ENCODE measurements at regions not wholly inside any gene's neighbourhood (a gene's known extent, or its start where the extent isn't known, plus 50 kb on each side); places are given as distances from the start of the nearest gene placed in this dataset.
"Not testable (repeated sequence)": the region's sequence is repeated elsewhere in the genome, so short reads cannot be mapped to it uniquely, and the experiment has no call there.

DNA sequence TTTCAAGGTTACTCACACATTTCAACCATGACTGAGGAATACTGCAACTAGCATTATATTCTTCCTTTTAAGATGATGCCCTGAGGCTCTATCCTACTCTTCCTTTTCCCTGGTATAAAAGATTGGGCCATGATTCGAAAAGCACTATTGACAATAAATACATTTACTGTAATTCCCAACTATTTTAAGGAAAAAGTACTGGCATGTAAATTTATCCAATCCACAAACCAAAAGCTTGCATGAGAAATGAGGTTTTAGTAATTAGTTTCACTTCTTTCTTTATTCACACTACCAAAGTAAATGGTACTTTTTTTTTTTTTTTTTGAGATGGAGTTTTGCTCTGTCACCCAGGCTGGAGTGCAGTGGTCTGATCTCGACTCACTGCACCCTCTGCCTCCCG lies 310.2 kb downstream of the LRRC3B start:
- no peaks in the 10 kb centered on the region for H4K20me1 ChIP-seq (ENCODE audit: insufficient read depth, low read length)
- no peak overlapping the region for H3K18ac ChIP-seq (ENCODE audit: low read depth, low read length)
- DNase-seq, result no peak
- no peak overlapping the region for H3K14ac ChIP-seq (replicated peaks; ENCODE audit: low read depth, low read length)
- ATAC-seq (ENCODE audit: low read depth), result no peak
- no peak overlapping the region for H3K4me2 ChIP-seq (ENCODE audit: low read depth, low read length)
- no peak overlapping the region for H4K8ac ChIP-seq (ENCODE audit: low read depth in 2 of 2, low read length in 2 of 2)
- no peaks in the 10 kb centered on the region for H3K36me3 ChIP-seq (ENCODE audit: control insufficient read depth, insufficient read depth, low read length)
- H3K79me1 ChIP-seq (ENCODE audit: low read depth in 1 of 2, low read length in 2 of 2), result no peaks in the 10 kb centered on the region
- H3K4me3 ChIP-seq (ENCODE audit: insufficient read depth, low read depth, low read length), result no peak overlapping the region
- no peak overlapping the region for H2AK9ac ChIP-seq (replicated peaks; ENCODE audit: low read depth, low read length, poor library complexity)
- H2BK5ac ChIP-seq (ENCODE audit: low read depth, low read length, poor library complexity, severe bottlenecking), result no peak overlapping the region
- H3K27me3 ChIP-seq (ENCODE audit: control insufficient read depth, insufficient read depth, low read length), result no peaks in the 10 kb centered on the region
- no peak overlapping the region for H2BK20ac ChIP-seq (ENCODE audit: low read depth, low read length)
- H4K91ac ChIP-seq (ENCODE audit: insufficient read depth, low read depth, low read length), result no peak overlapping the region
- H2AFZ ChIP-seq (replicated peaks; ENCODE audit: low read length, poor library complexity), result no peak overlapping the region
- H3K9me1 ChIP-seq (ENCODE audit: insufficient read depth, low read length), result no peaks in the 10 kb centered on the region
- POLR2A ChIA-PET (ENCODE audit: unreplicated experiment), result no interaction called here
- in situ Hi-C loops (cut with MboI; ENCODE audit: low sequenced_read_pairs) (no loop called here), dilution Hi-C loops (cut with HindIII; ENCODE audit: low sequenced_read_pairs, unreplicated experiment) (no loop called here), intact Hi-C loops (cut with micrococcal nuclease) (no loop called here)
- CTCF ChIA-PET, result no interaction called here
- WGBS, 2 experiments (ENCODE audit: extremely low coverage in 2 of 2, insufficient read length in 1 of 2), result no CpG with 5 or more reads among the region's 3 CpGs
- H3K56ac ChIP-seq (ENCODE audit: extremely low read depth, insufficient read depth, low read length), result no peak overlapping the region
- no peak overlapping the region for H2BK15ac ChIP-seq (ENCODE audit: low read depth, low read length)
- H2BK120ac ChIP-seq (ENCODE audit: low read depth, low read length), result no peak overlapping the region
- no peak overlapping the region for H3K9ac ChIP-seq (ENCODE audit: low read depth, low read length)
- H3K9me3 ChIP-seq (ENCODE audit: control insufficient read depth, insufficient read depth, low read length), result peaks cover 2% of the 10 kb centered on the region
- H2AK5ac ChIP-seq (ENCODE audit: low read depth, low read length), result no peak overlapping the region
- no peaks in the 10 kb centered on the region for H3K4me1 ChIP-seq (ENCODE audit: control insufficient read depth, insufficient read depth, low read length)
- BruUV-seq (replicated peaks), result no TSS peak
- TF ChIP-seq MXI1 (IDR thresholded peaks at IDR 0.05; ENCODE audit: borderline replicate concordance, low read depth, low read length) (no peak), RCOR1 (IDR thresholded peaks at IDR 0.05; ENCODE audit: insufficient replicate concordance, low read length) (no peak), RAD21 (IDR thresholded peaks at IDR 0.05; ENCODE audit: low read length) (no peak), FOS (IDR thresholded peaks at IDR 0.05; ENCODE audit: low read depth, low read length) (no peak), RFX5 (IDR thresholded peaks at IDR 0.05; ENCODE audit: low read depth, low read length) (no peak), CEBPB (IDR thresholded peaks at IDR 0.05; ENCODE audit: low read depth, low read length) (no peak), ELK1 (IDR thresholded peaks at IDR 0.05; ENCODE audit: borderline replicate concordance, low read depth, low read length) (no peak), CHD1 (IDR thresholded peaks at IDR 0.05; ENCODE audit: low read depth, low read length) (no peak)
- no peak overlapping the region for H4K5ac ChIP-seq (ENCODE audit: low read depth, low read length)
- H3K4ac ChIP-seq (ENCODE audit: low read depth, low read length), result no peak overlapping the region
- H3K27ac ChIP-seq (ENCODE audit: insufficient read depth, low read length), result no peak overlapping the region
- H3K23ac ChIP-seq (ENCODE audit: low read depth, low read length), result no peak overlapping the region

DNA sequence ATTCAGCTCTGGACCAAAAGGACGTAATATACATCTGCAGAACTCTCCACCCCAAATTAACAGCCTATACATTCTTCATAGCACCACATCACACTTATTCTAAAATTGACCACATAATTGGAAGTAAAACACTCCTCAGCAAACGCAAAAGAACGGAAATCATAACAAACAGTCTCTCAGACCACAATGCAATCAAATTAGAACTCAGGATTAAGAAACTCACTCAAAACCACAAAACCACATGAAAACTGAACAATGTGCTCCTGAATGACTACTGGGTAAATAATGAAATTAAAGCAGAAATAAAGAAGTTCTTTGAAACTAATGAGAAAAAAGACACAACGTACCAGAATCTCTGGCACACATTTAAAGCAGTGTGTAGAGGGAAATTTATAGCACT lies 322.9 kb downstream of the LRRC3B start:
- H3K9ac ChIP-seq (ENCODE audit: low read depth, low read length); H3K4me3 ChIP-seq (ENCODE audit: insufficient read depth, low read depth, low read length); H4K8ac ChIP-seq (ENCODE audit: low read depth in 2 of 2, low read length in 2 of 2); H3K9me1 ChIP-seq (ENCODE audit: insufficient read depth, low read length); H3K9me3 ChIP-seq (ENCODE audit: control insufficient read depth, insufficient read depth, low read length); H2AFZ ChIP-seq (replicated peaks; ENCODE audit: low read length, poor library complexity); H2AK5ac ChIP-seq (ENCODE audit: low read depth, low read length); H2BK20ac ChIP-seq (ENCODE audit: low read depth, low read length); H3K27me3 ChIP-seq (ENCODE audit: control insufficient read depth, insufficient read depth, low read length); intact Hi-C loops (cut with micrococcal nuclease); in situ Hi-C loops (cut with MboI; ENCODE audit: low sequenced_read_pairs); DNase-seq; H3K56ac ChIP-seq (ENCODE audit: extremely low read depth, insufficient read depth, low read length); dilution Hi-C loops (cut with HindIII; ENCODE audit: low sequenced_read_pairs, unreplicated experiment); H2BK120ac ChIP-seq (ENCODE audit: low read depth, low read length); H3K18ac ChIP-seq (ENCODE audit: low read depth, low read length); H3K14ac ChIP-seq (replicated peaks; ENCODE audit: low read depth, low read length); BruUV-seq (replicated peaks); H3K4ac ChIP-seq (ENCODE audit: low read depth, low read length); H3K36me3 ChIP-seq (ENCODE audit: control insufficient read depth, insufficient read depth, low read length); H4K91ac ChIP-seq (ENCODE audit: insufficient read depth, low read depth, low read length); H4K5ac ChIP-seq (ENCODE audit: low read depth, low read length); POLR2A ChIA-PET (ENCODE audit: unreplicated experiment); CTCF ChIA-PET; H2BK5ac ChIP-seq (ENCODE audit: low read depth, low read length, poor library complexity, severe bottlenecking); H2BK15ac ChIP-seq (ENCODE audit: low read depth, low read length); H3K4me2 ChIP-seq (ENCODE audit: low read depth, low read length); H3K27ac ChIP-seq (ENCODE audit: insufficient read depth, low read length); H2AK9ac ChIP-seq (replicated peaks; ENCODE audit: low read depth, low read length, poor library complexity); H4K20me1 ChIP-seq (ENCODE audit: insufficient read depth, low read length); H3K23ac ChIP-seq (ENCODE audit: low read depth, low read length); H3K4me1 ChIP-seq (ENCODE audit: control insufficient read depth, insufficient read depth, low read length); H3K79me1 ChIP-seq (ENCODE audit: low read depth in 1 of 2, low read length in 2 of 2); ATAC-seq (ENCODE audit: low read depth): not testable (repeated sequence)
- no CpG with 5 or more reads among the region's 4 CpGs for WGBS, 2 experiments (ENCODE audit: extremely low coverage in 2 of 2, insufficient read length in 1 of 2)

All from IMR-90 (cell line).